OCI-LY7 (cell line): ENCODE measurements at regions not wholly inside any gene's neighbourhood (a gene's known extent, or its start where the extent isn't known, plus 50 kb on each side); places are given as distances from the start of the nearest gene placed in this dataset.

Source experiments
- EZH2phosphoT487 ChIP-seq: fragments of 200-600 bp; sonication (generic); IDR thresholded peaks from 2 replicates; pipeline ENCODE4 v1.6.1; 2018; ENCODE audit warnings: low read depth, borderline replicate concordance, mild to moderate bottlenecking, mixed run types, antibody characterized with exemption, low read length, moderate library complexity, mixed read lengths
- TF ChIP-seq, protein P1 (sequence below): fragments of 200-600 bp; sonication (generic); conservative IDR thresholded peaks from 2 replicates; pipeline ENCODE4 v1.5.1; 2014; ENCODE audit warnings: mild to moderate bottlenecking, antibody characterized with exemption, low read length, moderate library complexity, mixed read lengths

DNA sequence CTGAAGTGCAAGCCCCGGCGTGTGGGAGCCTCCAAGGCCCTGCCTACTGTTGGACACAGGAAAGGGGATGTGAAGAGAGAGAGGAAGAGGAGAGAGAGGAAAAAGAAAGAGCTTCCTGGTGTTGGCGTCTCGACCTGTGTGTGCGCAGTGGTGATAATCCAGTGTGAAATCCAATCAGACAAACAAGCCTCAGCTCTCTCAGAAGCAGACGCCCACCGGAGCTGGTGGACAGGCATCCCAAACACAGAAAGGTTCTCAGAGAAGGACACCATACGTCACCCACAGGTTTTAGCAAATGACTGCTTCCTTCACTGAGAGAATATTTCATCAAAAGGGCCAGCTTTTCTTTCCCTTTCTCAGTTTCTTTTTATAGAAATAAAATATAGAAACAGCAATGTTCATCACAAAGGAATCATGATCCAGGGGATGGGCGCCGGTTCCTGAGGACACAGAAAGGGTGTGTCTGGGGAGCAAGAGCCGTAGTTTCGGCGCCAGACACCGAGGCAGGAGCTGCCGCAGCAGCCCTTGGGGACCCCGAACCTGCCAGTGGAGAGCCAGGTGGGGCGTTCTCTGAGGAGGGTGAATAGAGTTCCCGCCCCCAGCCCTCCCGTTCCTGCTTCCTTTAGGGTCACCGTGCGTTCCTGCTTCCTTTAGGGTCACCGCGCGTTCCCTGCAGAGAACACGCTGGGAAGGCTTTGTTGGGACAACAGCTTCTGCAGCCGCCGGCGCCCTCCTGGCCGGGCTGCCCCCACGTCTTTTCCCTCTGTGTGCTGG lies 145.8 kb upstream of the SOX1 start:
- TF ChIP-seq, protein P1, sequence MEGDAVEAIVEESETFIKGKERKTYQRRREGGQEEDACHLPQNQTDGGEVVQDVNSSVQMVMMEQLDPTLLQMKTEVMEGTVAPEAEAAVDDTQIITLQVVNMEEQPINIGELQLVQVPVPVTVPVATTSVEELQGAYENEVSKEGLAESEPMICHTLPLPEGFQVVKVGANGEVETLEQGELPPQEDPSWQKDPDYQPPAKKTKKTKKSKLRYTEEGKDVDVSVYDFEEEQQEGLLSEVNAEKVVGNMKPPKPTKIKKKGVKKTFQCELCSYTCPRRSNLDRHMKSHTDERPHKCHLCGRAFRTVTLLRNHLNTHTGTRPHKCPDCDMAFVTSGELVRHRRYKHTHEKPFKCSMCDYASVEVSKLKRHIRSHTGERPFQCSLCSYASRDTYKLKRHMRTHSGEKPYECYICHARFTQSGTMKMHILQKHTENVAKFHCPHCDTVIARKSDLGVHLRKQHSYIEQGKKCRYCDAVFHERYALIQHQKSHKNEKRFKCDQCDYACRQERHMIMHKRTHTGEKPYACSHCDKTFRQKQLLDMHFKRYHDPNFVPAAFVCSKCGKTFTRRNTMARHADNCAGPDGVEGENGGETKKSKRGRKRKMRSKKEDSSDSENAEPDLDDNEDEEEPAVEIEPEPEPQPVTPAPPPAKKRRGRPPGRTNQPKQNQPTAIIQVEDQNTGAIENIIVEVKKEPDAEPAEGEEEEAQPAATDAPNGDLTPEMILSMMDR, result no peak
- no peak for TF ChIP-seq EZH2phosphoT487
